CD8-positive, alpha-beta memory T cell (primary cell): ENCODE measurements at regions not wholly inside any gene's neighbourhood (a gene's known extent, or its start where the extent isn't known, plus 50 kb on each side); places are given as distances from the start of the nearest gene placed in this dataset.

Experiments used
- CTCF ChIA-PET: fragments of 350-600 bp; sonication (Branson Sonifier 250); formaldehyde crosslinking; loops from one replicate; lab custom pipeline; 2021; ENCODE audit warnings: antibody characterized with exemption; lab: Charles Lee
- POLR2A ChIA-PET: fragments of 350-600 bp; sonication (Branson Sonifier 250); formaldehyde crosslinking; loops from one replicate; lab custom pipeline; 2021; ENCODE audit warnings: antibody characterized with exemption; lab: Charles Lee
- DNase-seq, 5 donors: peaks; one replicate each; pipeline versions ENCODE4 v3.0.0 to v3.0.0-alpha.2; 2020 to 2022; ENCODE audit warnings: mixed read lengths in 1 of 5
- H3K27ac ChIP-seq: one replicate; pipeline ENCODE4 v1.7.0; 2013; ENCODE audit warnings: low read depth, mild to moderate bottlenecking, low read length, moderate library complexity
- H3K27me3 ChIP-seq: 2 replicates; pipeline ENCODE4 v1.7.0; 2013; ENCODE audit warnings: low read length, mild to moderate bottlenecking; ENCODE audit not compliant: insufficient read depth, poor library complexity, severe bottlenecking
- H3K36me3 ChIP-seq: 2 replicates; pipeline ENCODE4 v1.7.0; 2013; ENCODE audit warnings: mild to moderate bottlenecking, low read length, moderate library complexity; ENCODE audit not compliant: insufficient read depth
- H3K4me1 ChIP-seq: 2 replicates; pipeline ENCODE4 v1.7.0; 2013; ENCODE audit warnings: mild to moderate bottlenecking, low read length, moderate library complexity; ENCODE audit not compliant: insufficient read depth
- H3K4me3 ChIP-seq: 2 replicates; pipeline ENCODE4 v1.7.0; 2013; ENCODE audit warnings: mild to moderate bottlenecking, low read length
- H3K9me3 ChIP-seq: 2 replicates; pipeline ENCODE4 v1.7.0; 2013; ENCODE audit warnings: mild to moderate bottlenecking, low read length
- H3K27ac Mint-ChIP-seq, 8 donors: one replicate each; pipeline ENCODE4 v1.8.0; 2020 to 2021; ENCODE audit warnings: mixed read lengths in 8 of 8, mild to moderate bottlenecking in 6 of 8, inconsistent platforms in 3 of 8, moderate library complexity in 3 of 8
- H3K27me3 Mint-ChIP-seq, 2 donors: one replicate each; pipeline ENCODE4 v1.8.0; 2020 to 2021; ENCODE audit warnings: mixed read lengths in 2 of 2, mild to moderate bottlenecking in 1 of 2, moderate library complexity in 1 of 2
- H3K36me3 Mint-ChIP-seq, 3 donors: one replicate each; pipeline ENCODE4 v1.8.0; 2020 to 2021; ENCODE audit warnings: mixed read lengths in 3 of 3, inconsistent platforms in 1 of 3, mild to moderate bottlenecking in 1 of 3
- H3K4me1 Mint-ChIP-seq, 3 donors: one replicate each; pipeline ENCODE4 v1.8.0; 2020 to 2021; ENCODE audit warnings: mixed read lengths in 3 of 3, inconsistent platforms in 1 of 3, mild to moderate bottlenecking in 1 of 3
- H3K4me3 Mint-ChIP-seq, 7 donors: one replicate each; pipeline ENCODE4 v1.8.0; 2020 to 2021; ENCODE audit warnings: mixed read lengths in 7 of 7, mild to moderate bottlenecking in 6 of 7, moderate library complexity in 4 of 7, inconsistent platforms in 2 of 7
- H3K9me3 Mint-ChIP-seq, 5 donors: one replicate each; pipeline ENCODE4 v1.8.0; 2020 to 2022; ENCODE audit warnings: mixed read lengths in 5 of 5, mild to moderate bottlenecking in 3 of 5, moderate library complexity in 2 of 5, inconsistent platforms in 1 of 5

GRCh38 chr6:156017838-156018237 lies 562.2 kb upstream of the NOX3 start:
- Mint-ChIP-seq H3K27me3 (peaks cover 0 to 1% of the 10 kb centered on the region in 2 donors), H3K4me3 (no peak overlapping the region), H3K9me3 (peaks cover 2 to 13% (median 6%) of the 10 kb centered on the region in 5 donors), H3K27ac (no peak overlapping the region), H3K36me3 (peaks cover 0 to 7% (median 0%) of the 10 kb centered on the region in 3 donors), H3K4me1 (no peaks in the 10 kb centered on the region)
- no peak for DNase-seq
- CTCF ChIA-PET = no interaction called here
- Histone ChIP-seq H3K27ac (no peak overlapping the region), H3K36me3 (no peaks in the 10 kb centered on the region), H3K4me1 (peaks cover 7% of the 10 kb centered on the region), H3K9me3 (no peaks in the 10 kb centered on the region), H3K27me3 (no peaks in the 10 kb centered on the region), H3K4me3 (no peak overlapping the region)
- POLR2A ChIA-PET = no interaction called here

GRCh38 chr6:156016186-156016976 lies 560.7 kb upstream of the NOX3 start:
- no peak overlapping the region for H3K4me3 Mint-ChIP-seq
- peaks cover 7% of the 10 kb centered on the region for H3K4me1 ChIP-seq

GRCh38 chr6:156013155-156013554 lies 557.5 kb upstream of the NOX3 start:
- H3K4me3 Mint-ChIP-seq = peak overlapping the region in 1 of 7 donors; percentile 16
- Histone ChIP-seq H3K4me3 (no peak overlapping the region), H3K4me1 (peaks cover 7% of the 10 kb centered on the region), H3K27me3 (no peaks in the 10 kb centered on the region), H3K9me3 (no peaks in the 10 kb centered on the region), H3K36me3 (no peaks in the 10 kb centered on the region), H3K27ac (no peak overlapping the region)
- peaks cover 0 to 9% (median 3%) of the 10 kb centered on the region in 5 donors for H3K9me3 Mint-ChIP-seq
- DNase-seq = no peak
- peaks cover 0 to 1% of the 10 kb centered on the region in 2 donors for H3K27me3 Mint-ChIP-seq
- ChIA-PET CTCF (no interaction called here), POLR2A (no interaction called here)
- peak overlapping the region in 1 of 8 donors; percentile 52 for H3K27ac Mint-ChIP-seq
- H3K4me1 Mint-ChIP-seq = no peaks in the 10 kb centered on the region
- peaks cover 0 to 7% (median 0%) of the 10 kb centered on the region in 3 donors for H3K36me3 Mint-ChIP-seq

More at GRCh38 chr6:156016186-156016976, 560.7 kb upstream of the NOX3 start:
- no peak for DNase-seq
- ChIA-PET POLR2A (no interaction called here), CTCF (no interaction called here)
- Mint-ChIP-seq H3K27me3 (peaks cover 0 to 1% of the 10 kb centered on the region in 2 donors), H3K36me3 (peaks cover 0 to 7% (median 0%) of the 10 kb centered on the region in 3 donors), H3K27ac (no peak overlapping the region), H3K9me3 (peaks cover 0 to 9% (median 5%) of the 10 kb centered on the region in 5 donors), H3K4me1 (no peaks in the 10 kb centered on the region)
- Histone ChIP-seq H3K9me3 (no peaks in the 10 kb centered on the region), H3K27me3 (no peaks in the 10 kb centered on the region), H3K4me3 (no peak overlapping the region), H3K27ac (no peak overlapping the region), H3K36me3 (no peaks in the 10 kb centered on the region)

- CTCF ChIA-PET = no interaction called here
- H3K27me3 ChIP-seq = no peaks in the 10 kb centered on the region
- POLR2A ChIA-PET = no interaction called here
- DNase-seq = no peak
- no peaks in the 10 kb centered on the region for H3K36me3 ChIP-seq
- H3K4me1 Mint-ChIP-seq = no peaks in the 10 kb centered on the region
- H3K27me3 Mint-ChIP-seq = no peaks in the 10 kb centered on the region
- H3K27ac ChIP-seq = no peak overlapping the region
- H3K9me3 ChIP-seq = no peaks in the 10 kb centered on the region
- no peak overlapping the region for H3K4me3 Mint-ChIP-seq
- H3K36me3 Mint-ChIP-seq = no peaks in the 10 kb centered on the region
- peaks cover 0 to 2% (median 0%) of the 10 kb centered on the region in 5 donors for H3K9me3 Mint-ChIP-seq
- peaks cover 7% of the 10 kb centered on the region for H3K4me1 ChIP-seq
- no peak overlapping the region for H3K27ac Mint-ChIP-seq
- no peak overlapping the region for H3K4me3 ChIP-seq
These were observed 554.0 kb upstream of the NOX3 start for GRCh38 chr6:156009656-156010055.

GRCh38 chr6:156004796-156005195 lies 549.2 kb upstream of the NOX3 start:
- Mint-ChIP-seq H3K27me3 (peaks cover 0 to 2% of the 10 kb centered on the region in 2 donors), H3K36me3 (no peaks in the 10 kb centered on the region), H3K9me3 (no peaks in the 10 kb centered on the region), H3K4me1 (no peaks in the 10 kb centered on the region), H3K27ac (no peak overlapping the region), H3K4me3 (no peak overlapping the region)
- Histone ChIP-seq H3K36me3 (no peaks in the 10 kb centered on the region), H3K9me3 (no peaks in the 10 kb centered on the region), H3K4me1 (no peaks in the 10 kb centered on the region), H3K27me3 (no peaks in the 10 kb centered on the region), H3K27ac (no peak overlapping the region), H3K4me3 (no peak overlapping the region)
- ChIA-PET POLR2A (no interaction called here), CTCF (no interaction called here)
- no peak for DNase-seq

- DNase-seq = no peak
- Mint-ChIP-seq H3K9me3 (peaks cover 0 to 11% (median 8%) of the 10 kb centered on the region in 5 donors), H3K4me3 (no peak overlapping the region), H3K36me3 (no peaks in the 10 kb centered on the region), H3K4me1 (no peaks in the 10 kb centered on the region), H3K27me3 (peaks cover 0 to 6% of the 10 kb centered on the region in 2 donors), H3K27ac (no peak overlapping the region)
- no peaks in the 10 kb centered on the region for H3K4me1 ChIP-seq
- CTCF ChIA-PET = no interaction called here
- POLR2A ChIA-PET = no interaction called here
- no peaks in the 10 kb centered on the region for H3K36me3 ChIP-seq
- H3K27ac ChIP-seq = no peak overlapping the region
- H3K4me3 ChIP-seq = no peak overlapping the region
- no peaks in the 10 kb centered on the region for H3K9me3 ChIP-seq
- H3K27me3 ChIP-seq = no peaks in the 10 kb centered on the region
These were observed 540.5 kb upstream of the NOX3 start for GRCh38 chr6:155996151-155996550.

GRCh38 chr6:155995281-155995680 lies 539.6 kb upstream of the NOX3 start:
- Histone ChIP-seq H3K4me3 (no peak overlapping the region), H3K36me3 (no peaks in the 10 kb centered on the region), H3K27me3 (no peaks in the 10 kb centered on the region), H3K4me1 (no peaks in the 10 kb centered on the region), H3K27ac (no peak overlapping the region), H3K9me3 (no peaks in the 10 kb centered on the region)
- H3K27me3 Mint-ChIP-seq = peaks cover 0 to 6% of the 10 kb centered on the region in 2 donors
- H3K4me1 Mint-ChIP-seq = no peaks in the 10 kb centered on the region
- no peak overlapping the region for H3K4me3 Mint-ChIP-seq
- no peaks in the 10 kb centered on the region for H3K36me3 Mint-ChIP-seq
- POLR2A ChIA-PET = no interaction called here
- H3K9me3 Mint-ChIP-seq = peaks cover 0 to 12% (median 8%) of the 10 kb centered on the region in 5 donors
- CTCF ChIA-PET = no interaction called here
- no peak for DNase-seq
- no peak overlapping the region for H3K27ac Mint-ChIP-seq

GRCh38 chr6:155994086-155994485 lies 538.4 kb upstream of the NOX3 start:
- Mint-ChIP-seq H3K27me3 (peaks cover 0 to 6% of the 10 kb centered on the region in 2 donors), H3K27ac (no peak overlapping the region), H3K36me3 (no peaks in the 10 kb centered on the region), H3K4me1 (no peaks in the 10 kb centered on the region), H3K4me3 (no peak overlapping the region), H3K9me3 (peaks cover 0 to 15% (median 8%) of the 10 kb centered on the region in 5 donors)
- no peak for DNase-seq
- H3K27ac ChIP-seq = no peak overlapping the region
- ChIA-PET POLR2A (no interaction called here), CTCF (no interaction called here)
- no peak overlapping the region for H3K4me3 ChIP-seq
- no peaks in the 10 kb centered on the region for H3K4me1 ChIP-seq
- H3K9me3 ChIP-seq = no peaks in the 10 kb centered on the region
- no peaks in the 10 kb centered on the region for H3K36me3 ChIP-seq
- H3K27me3 ChIP-seq = no peaks in the 10 kb centered on the region
